ENCODE measurements at regions not wholly inside any gene's neighbourhood (a gene's known extent, or its start where the extent isn't known, plus 50 kb on each side); places are given as distances from the start of the nearest gene placed in this dataset.

DNA sequence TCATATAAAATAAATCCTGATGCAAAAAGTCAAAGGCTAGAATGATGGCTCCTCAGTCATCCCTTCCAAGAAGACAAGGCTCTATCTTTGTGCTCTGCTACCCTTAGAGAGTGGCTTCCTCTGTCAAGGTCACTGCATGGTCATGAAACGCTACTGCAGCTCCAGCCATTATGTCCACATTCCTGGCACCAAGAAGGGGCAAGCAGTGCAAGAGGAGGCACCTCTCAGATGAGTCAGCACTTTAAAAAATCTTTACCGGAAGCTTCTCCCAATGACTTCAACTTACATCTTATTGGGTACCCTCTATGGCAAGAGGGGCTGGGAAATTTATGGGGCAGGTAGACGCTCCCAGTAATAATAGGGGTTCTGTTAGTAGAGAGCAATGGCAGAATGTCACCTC is 129.5 kb upstream of the CPEB4 start:
- H3K4me1 ChIP-seq: peaks cover 0 to 2% of the 10 kb centered on the region in 2 donors
- peak; percentile 59 for ATAC-seq
- H3K4me3 ChIP-seq: no peak overlapping the region
- intact Hi-C loops (cut with DNase I): no loop called here
- TF ChIP-seq, protein P1, sequence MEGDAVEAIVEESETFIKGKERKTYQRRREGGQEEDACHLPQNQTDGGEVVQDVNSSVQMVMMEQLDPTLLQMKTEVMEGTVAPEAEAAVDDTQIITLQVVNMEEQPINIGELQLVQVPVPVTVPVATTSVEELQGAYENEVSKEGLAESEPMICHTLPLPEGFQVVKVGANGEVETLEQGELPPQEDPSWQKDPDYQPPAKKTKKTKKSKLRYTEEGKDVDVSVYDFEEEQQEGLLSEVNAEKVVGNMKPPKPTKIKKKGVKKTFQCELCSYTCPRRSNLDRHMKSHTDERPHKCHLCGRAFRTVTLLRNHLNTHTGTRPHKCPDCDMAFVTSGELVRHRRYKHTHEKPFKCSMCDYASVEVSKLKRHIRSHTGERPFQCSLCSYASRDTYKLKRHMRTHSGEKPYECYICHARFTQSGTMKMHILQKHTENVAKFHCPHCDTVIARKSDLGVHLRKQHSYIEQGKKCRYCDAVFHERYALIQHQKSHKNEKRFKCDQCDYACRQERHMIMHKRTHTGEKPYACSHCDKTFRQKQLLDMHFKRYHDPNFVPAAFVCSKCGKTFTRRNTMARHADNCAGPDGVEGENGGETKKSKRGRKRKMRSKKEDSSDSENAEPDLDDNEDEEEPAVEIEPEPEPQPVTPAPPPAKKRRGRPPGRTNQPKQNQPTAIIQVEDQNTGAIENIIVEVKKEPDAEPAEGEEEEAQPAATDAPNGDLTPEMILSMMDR (IDR thresholded peaks at IDR 0.05): no peak
- DNase-seq: no peak
- no peaks in the 10 kb centered on the region for H3K9me3 ChIP-seq
- H3K36me3 ChIP-seq: no peaks in the 10 kb centered on the region
- H3K27ac ChIP-seq: no peak overlapping the region
- no peaks in the 10 kb centered on the region for H3K27me3 ChIP-seq

DNA sequence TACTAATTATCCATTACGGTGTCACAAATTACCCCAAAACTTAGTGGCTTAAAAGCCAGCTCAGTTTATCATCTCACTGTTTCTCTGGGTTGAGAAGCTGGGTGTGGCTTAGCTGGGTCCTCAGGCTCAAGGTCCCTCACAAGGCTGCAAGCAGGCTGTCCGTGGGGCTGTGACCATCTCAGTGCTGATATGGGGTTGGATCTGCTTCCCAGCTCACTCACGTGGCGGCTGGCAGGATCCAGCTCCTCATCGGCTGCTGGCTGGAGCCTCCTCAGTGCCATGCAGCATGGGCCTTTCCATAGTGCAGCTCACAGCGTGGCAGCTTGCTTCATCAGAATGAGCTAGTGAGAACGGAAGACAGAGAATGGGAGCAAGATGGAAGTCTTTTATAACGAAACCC is 128.5 kb upstream of the CPEB4 start:
- H3K27ac ChIP-seq: no peak overlapping the region
- H3K9me3 ChIP-seq: no peaks in the 10 kb centered on the region
- no peak overlapping the region for H3K4me3 ChIP-seq
- DNase-seq (no peak), ATAC-seq (no peak)
- no peaks in the 10 kb centered on the region for H3K36me3 ChIP-seq
- intact Hi-C loops (cut with DNase I): no loop called here
- peaks cover 4 to 12% of the 10 kb centered on the region in 2 donors for H3K4me1 ChIP-seq
- H3K27me3 ChIP-seq: no peaks in the 10 kb centered on the region
- TF ChIP-seq, protein P1 (IDR thresholded peaks at IDR 0.05): no peak

DNA sequence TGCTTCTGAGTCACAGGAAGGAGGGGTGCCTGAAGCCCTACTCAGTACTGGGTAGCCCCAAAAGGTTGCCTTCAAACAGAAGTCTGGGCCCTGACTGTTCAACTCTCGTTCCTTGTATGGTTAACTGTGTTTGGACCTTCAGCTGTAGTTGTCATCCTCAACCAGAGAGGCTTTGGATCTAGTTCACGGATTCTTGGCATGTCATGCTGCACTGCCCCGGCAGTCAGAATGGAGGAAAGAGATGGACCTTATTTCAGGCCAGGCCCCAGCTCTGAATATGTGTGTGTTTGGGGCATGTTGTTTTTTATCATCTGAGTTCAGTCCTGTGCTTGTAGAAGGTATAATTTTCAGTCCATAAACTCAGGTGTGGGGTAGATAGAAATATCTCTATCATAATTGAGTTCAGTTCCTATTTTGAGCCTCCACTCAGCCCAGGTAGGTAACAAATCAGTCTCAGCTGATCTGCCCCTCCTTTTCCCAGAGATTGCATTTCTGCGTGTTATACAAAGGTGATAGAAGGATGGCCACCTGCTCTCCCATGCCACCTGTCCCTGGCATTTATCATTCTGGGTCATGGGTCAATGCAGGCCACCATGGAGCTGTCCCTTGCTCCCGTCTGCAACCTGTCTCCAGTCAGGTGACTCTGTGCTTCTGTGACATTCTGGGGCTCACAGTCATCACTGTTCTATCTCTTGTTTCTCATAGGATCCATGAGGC is 127.5 kb upstream of the CPEB4 start:
- Histone ChIP-seq H3K9me3 (no peaks in the 10 kb centered on the region), H3K27me3 (no peaks in the 10 kb centered on the region), H3K36me3 (no peaks in the 10 kb centered on the region), H3K27ac (no peak overlapping the region), H3K4me3 (no peak overlapping the region), H3K4me1 (peaks cover 5 to 22% of the 10 kb centered on the region in 2 donors)
- intact Hi-C loops (cut with DNase I): no loop called here
- TF ChIP-seq, protein P1 (IDR thresholded peaks at IDR 0.05): no peak
- DNase-seq (no peak), ATAC-seq (no peak)

DNA sequence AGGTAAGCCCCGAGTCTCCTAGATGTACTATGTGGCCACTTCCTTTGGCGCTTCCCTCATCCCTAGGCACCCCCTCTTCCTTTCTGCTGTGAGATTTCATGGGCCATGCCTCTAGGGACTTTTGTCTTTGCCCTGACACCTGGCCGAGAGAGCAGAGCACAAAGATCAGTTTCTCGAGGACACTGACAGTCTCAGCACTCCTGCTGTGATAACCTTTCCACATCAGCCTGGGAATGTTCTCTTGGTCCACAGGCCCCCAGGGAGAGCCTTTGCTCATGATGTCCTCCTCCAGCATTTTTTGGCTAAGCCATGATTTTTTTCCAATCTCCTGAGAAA is 127.0 kb upstream of the CPEB4 start:
- Histone ChIP-seq H3K36me3 (no peaks in the 10 kb centered on the region), H3K27me3 (no peaks in the 10 kb centered on the region), H3K4me1 (peaks cover 5 to 27% of the 10 kb centered on the region in 2 donors), H3K27ac (no peak overlapping the region), H3K9me3 (no peaks in the 10 kb centered on the region), H3K4me3 (no peak overlapping the region)
- DNase-seq (no peak), ATAC-seq (no peak)
- intact Hi-C loops (cut with DNase I): no loop called here
- TF ChIP-seq, protein P1 (IDR thresholded peaks at IDR 0.05): no peak

DNA sequence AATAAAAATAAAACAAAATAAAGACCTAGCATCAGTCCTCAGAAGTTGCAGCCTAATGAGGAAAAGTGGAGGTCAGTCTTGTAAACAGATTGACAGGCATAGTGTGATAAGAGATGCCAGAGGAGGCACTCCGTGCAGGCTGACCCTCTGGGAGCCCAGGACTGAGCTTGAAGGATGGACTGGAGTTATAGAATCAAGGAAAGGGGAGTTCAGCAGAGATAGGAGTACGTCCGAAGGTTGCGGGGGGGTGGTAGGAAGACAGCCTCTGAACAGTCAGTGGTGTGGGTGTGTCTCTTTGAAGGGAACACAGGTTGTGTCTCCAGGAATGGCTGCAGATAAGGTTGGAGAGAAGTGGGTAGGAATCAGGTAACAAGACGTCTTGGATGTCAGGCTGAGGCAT is 126.1 kb upstream of the CPEB4 start:
- TF ChIP-seq, protein P1 (IDR thresholded peaks at IDR 0.05): no peak
- no peaks in the 10 kb centered on the region for H3K27me3 ChIP-seq
- H3K27ac ChIP-seq: no peak overlapping the region
- ATAC-seq: no peak
- H3K4me3 ChIP-seq: no peak overlapping the region
- H3K4me1 ChIP-seq: peaks cover 5 to 36% of the 10 kb centered on the region in 2 donors
- H3K36me3 ChIP-seq: no peaks in the 10 kb centered on the region
- no peak for DNase-seq
- H3K9me3 ChIP-seq: no peaks in the 10 kb centered on the region
- intact Hi-C loops (cut with DNase I): no loop called here

Measured in left lung (tissue), 4 donors.